NCI-H1694 (cell line): ENCODE measurements at regions not wholly inside any gene's neighbourhood (a gene's known extent, or its start where the extent isn't known, plus 50 kb on each side); places are given as distances from the start of the nearest gene placed in this dataset.
"Not testable (repeated sequence)": the region's sequence is repeated elsewhere in the genome, so short reads cannot be mapped to it uniquely, and the experiment has no call there.

Experiments used
- DNase-seq: peaks from one replicate; lab custom pipeline; 2025; lab: John Stamatoyannopoulos, UW

DNA sequence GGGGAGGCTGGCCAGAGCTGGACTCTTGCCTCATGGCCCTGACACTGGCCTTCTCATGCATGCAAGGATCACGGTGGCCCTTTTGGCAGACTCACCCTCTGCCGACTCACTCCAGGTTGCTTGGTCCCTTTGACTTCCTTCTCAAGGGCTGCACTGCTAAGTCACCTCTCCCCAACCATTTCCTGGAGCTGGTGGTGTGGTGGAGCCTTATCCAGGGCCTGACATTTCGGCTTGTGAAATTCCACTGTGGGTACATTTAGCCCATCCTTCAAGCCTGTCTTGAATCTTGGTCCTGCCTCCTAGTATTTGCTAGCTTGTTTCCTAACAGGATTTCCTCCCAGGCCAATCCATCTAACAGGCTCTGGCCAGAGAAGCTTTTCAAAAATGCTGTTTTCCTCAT lies 52.6 kb upstream of the JUN start:
- DNase-seq = no peak

DNA sequence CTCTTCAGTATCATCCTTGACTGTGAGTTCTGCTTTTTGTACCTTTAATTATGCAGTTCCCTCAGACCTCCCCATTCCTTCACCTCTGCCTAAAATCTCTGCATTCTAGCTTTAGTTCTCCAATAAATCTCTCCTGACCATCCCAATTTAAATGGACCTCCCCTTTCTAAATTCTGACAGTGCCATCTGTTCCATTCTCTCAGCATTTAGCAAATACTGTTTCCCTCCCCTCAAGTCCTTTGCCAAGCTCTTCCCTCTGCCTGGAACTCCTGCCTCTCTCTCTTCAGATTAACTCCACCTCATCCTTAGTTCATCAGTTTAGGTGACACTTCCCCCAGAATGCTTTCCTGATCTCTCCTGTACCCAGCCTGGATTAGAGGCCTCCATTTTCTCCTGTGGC lies 54.0 kb upstream of the JUN start:
- DNase-seq = peak; percentile 19

DNA sequence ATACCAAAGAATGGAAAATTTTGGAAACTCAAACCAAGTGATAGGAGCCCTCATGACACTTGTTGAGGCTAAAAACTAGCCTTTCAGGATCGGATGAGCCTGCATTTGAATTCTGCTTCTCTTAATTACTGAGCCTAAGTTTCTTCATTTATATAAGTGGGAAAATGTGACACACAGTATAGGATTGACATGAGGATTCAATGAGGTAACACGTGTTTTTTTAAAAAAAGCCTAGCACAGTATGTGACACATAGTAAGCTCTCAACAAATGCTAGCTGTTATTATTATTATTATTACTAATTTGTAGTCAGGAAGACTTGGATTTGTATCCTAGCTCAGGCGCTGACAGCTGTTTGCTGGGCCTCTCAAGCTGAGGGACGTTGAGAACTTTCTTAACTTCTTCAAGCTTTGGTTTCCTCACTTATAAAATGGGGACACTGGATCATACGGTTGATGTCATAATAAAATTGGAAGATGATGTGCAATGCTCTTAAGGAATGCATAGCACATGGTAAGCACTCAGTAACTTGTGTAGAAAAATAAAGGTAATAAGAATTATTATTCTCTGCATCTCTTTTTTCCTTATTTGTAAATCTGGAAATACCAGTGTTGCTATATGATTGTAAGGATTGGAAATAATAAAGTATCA lies 55.4 kb upstream of the JUN start:
- DNase-seq = no peak

DNA sequence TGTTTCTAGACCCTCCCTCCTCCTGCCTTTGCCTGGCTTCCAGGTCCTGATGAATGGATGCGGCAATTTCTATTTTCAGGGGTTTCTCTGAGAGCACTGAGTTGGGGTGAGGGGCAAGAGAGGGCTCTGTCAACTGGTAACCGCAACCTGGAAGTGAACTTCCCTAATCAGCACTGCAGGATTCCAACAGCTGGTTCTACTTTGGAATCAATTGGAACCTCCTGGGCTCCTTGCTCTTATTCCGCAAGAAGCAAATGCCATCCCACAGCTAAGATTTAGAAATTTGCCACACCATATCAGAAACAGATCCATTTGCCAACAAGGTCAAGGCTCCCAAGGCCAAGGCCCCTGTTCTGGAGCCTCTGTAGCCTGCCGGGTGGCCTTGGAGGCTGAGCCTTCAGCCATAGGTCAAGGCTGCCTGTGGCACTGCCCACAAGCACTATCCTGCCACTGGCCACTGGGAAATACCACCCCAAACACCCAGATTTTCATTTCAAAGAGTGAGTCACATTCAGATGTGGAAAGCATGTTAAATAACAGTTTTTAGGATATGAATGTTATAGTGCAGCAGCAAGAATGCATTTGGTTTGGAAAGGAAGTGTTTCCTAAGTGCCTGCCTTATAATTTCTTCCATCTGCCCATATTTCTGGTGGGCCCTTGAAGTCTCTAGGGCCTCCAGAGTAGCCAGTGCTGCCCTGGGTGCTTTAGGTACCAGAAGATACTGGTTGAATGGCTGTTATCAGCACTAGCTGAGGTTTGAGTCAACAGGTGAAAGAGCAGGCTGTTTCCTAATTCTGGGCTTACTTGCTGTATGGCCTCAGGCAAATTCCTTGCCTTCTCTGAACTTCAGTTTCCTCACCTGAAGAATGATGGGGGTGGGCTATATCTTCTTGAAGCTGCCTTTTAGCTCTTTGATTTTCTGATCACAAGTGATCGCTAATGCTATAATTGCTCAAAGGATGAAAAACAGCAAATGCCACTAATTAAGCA lies 56.3 kb upstream of the JUN start:
- no peak for DNase-seq

- DNase-seq = no peak
Observed at GRCh38 chr1:58841455-58841854, 57.6 kb upstream of the JUN start.

DNA sequence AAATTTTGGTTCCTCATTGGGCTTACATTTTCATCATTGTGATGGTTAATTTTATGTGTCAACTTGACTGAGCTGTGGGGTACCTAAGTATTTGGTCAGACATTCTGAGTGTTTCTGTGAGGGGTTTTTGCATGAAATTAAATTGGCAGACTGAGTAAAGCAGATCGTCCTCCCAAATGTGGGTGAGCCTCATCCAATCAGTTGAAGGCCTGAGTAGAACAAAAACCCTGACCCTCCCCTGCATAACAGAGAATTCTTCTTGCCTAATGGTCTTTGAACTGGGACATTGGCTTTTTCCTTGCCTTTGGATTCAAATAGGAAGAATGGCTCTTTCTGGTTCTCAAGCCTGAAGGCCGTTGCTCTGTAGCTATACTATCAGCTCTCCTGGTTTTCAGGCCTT lies 59.1 kb upstream of the JUN start:
- no peak for DNase-seq

GRCh38 chr1:58844176-58844575 lies 60.3 kb upstream of the JUN start:
- DNase-seq = no peak

GRCh38 chr1:58845942-58846341 lies 62.1 kb upstream of the JUN start:
- DNase-seq = no peak

- peak; percentile 74 for DNase-seq
Observed at GRCh38 chr1:58848818-58849411, 65.1 kb upstream of the JUN start.

DNA sequence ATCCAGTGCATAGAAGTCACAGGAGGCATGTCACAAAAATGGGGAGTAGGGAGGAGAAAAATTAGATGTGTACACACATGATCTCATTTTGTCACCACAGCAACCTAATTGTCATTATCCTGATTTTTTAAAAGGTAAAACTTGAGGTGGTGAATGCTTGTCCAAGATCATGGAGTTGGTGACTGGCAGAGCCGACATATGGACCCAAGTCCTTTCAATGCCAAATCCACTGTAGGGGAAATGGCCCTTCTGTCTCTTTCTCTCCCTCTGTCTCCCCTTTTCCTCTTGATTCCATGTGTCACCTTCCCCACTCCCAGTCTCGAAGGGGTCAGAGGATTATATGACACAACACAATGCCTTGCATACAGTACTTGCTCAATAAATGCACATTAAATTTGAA lies 65.7 kb upstream of the JUN start:
- peak; percentile 46 for DNase-seq

GRCh38 chr1:58850636-58851035 lies 66.8 kb upstream of the JUN start:
- no peak for DNase-seq

GRCh38 chr1:58852731-58853485 lies 69.1 kb upstream of the JUN start:
- DNase-seq = no peak

DNA sequence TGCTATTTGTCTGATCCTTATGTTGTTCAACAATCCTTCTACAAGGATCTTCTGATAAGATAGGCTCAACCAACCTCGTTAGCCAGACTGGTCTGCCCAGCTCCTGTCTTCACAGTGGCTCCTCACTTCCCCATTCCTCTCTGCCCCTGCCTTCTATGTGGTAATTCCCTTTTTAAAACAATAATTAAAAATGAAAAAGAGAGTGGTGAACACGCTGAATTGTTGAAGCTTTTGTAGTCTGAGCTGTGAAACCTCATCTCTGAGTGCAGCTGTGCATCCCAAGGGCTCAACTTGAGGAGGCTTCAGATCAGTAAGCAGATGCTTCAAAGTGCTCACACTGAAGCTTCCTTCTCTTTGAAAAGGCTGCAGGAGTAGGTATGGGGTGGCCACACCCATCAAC lies 70.7 kb upstream of the JUN start:
- DNase-seq = no peak

GRCh38 chr1:58855274-58856165 lies 71.7 kb upstream of the JUN start:
- no peak for DNase-seq

GRCh38 chr1:58856281-58856680 lies 72.4 kb upstream of the JUN start:
- not testable (repeated sequence) for DNase-seq

DNA sequence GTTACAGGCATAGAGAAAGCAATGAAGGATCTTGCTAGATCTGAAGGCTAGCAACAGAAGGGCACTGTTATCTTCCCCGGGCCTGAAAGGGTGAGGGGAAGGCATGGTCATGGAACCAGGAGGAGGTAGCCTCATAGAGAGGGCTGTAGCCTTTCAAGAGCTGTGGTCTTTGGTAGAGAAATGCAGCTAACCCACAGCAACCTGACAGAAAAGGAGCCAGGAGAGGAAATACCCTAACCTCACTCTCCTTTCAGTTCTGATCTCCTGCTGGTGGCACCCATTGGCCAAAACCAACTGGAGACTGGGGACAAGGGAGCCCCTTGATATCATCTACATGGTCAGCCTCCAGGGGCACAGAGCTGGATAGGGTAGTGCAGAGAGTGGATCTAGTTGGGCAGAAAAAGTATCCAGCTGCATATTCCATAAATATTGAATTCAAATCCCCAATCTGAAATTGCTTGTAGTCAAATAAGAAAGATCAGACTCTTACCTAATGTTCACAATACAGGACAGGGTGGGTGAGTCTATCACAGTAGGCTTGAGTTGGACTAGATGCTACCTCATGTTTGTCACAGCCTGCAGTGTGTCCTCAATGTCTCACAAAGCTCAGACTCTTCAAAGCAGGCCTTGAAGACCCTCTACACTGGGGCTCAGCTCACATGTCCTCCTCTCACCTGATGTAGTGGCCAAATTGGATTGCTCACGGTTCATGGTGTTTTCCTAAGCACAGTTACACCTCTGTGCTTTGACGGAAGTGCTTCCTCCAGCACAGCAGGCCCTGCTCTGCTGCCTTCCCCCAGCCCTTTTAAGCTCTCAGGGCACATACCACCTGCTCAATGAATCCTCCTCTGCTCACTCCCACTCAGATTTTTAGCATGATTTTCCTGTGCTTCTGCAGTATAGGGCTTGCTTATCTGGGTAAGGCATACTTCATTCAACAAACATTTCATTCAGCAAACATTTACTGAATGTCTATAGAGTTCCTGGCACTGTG lies 74.1 kb upstream of the JUN start:
- DNase-seq = peak; percentile 5

DNA sequence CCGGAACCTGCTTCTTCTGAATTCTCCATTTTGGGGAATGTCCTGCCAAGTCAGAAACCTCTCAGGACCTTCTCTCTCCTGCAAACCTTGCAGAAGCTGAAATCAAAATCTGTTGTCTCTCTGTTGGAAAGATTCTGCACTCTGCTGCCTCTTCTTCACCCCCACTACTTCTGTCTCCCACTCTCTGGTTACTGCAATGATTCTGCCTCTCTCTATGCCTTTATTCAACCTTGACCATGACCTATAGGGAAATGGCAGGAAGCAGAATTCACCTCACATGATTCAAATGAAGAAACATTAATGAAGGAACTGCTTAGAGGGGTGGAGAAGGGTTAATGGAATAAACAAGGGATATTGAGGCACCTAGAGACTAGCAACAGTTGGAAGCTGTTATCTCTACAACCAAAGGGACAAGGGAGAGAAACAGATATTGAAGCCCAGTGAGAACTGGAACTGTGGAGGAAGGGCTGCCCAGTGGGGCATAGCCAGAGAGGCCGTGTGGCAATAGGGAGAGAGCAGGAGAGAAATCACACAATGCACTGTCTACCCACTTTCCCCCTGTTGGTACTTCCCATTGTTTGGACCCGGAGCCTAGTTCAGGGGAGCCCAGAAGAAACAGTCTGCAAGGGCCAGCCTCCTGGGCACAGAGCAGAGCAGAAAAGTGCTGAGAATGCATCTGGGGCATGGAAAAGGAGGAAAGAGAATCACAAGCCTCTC lies 76.1 kb upstream of the JUN start:
- DNase-seq = no peak

DNA sequence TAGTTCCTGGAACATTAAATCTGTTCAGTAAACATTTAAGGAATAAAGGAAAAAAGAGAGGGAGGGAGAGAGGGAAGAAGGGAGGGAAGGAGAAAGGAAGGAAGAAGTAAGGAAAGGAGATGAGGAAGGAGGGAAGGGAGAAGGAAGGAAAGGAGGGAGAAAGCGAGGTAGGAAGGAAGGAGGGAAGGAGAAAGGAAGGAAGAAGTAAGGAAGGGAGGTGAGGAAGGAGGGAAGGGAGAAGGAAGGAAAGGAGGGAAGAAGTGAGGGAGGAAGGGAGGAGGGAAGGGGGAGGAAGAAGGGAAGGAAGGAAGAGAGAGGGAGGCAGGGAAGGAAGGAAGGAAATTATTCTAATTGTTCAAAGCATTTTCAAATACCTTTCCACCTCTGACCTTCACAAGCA lies 77.2 kb upstream of the JUN start:
- no peak for DNase-seq

- no peak for DNase-seq
Observed at GRCh38 chr1:58861506-58861905, 77.7 kb upstream of the JUN start.
